22Rv1 (cell line): ENCODE measurements at regions not wholly inside any gene's neighbourhood (a gene's known extent, or its start where the extent isn't known, plus 50 kb on each side); places are given as distances from the start of the nearest gene placed in this dataset.

Source experiments
- H3K27ac ChIP-seq: fragments of 450-650 bp; 2 replicates; pipeline ENCODE4 v1.5.1; 2017
- ZFX ChIP-seq: fragments of 450-650 bp; IDR thresholded peaks from 2 replicates; pipeline ENCODE4 v1.6.1; 2017; ENCODE audit warnings: antibody characterized with exemption, borderline replicate concordance
- TF ChIP-seq, protein P1 (sequence below): fragments of 450-650 bp; IDR thresholded peaks from 2 replicates; pipeline ENCODE4 v1.5.1; 2017; ENCODE audit warnings: mild to moderate bottlenecking

DNA sequence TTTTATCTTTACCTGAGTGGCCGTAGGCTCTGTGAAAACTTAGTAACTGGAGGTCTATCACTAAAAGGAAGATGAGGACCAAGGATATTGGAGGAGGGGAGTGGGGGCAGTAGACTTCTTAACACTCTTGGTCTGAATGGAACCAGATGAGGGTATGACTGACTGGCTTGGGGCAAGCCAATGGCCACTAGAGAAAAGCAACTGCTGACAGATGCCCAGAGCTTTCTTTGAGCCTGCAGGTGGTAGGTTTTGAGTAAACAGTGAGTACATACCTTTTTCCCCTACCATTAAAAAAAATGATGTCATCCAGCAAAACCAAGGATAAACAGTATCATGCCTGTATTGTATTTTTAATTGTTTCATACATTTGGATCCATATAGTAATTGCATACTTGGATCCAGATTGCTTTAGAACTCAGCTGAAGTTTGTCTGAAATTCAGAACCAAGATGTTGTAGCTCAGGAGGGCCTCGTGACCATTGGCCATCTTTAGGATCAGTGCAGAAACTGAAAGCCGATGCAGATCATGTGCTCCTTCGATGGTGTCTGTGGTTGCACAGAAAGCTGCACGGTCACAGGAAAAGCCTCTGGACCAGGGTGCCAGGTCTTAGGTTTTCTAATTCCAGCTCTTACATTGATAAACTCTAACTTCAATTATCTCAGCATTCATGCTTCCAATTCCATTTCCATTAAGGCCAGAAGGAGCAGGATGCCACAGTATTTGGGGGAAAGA is 131.0 kb downstream of the PDGFRA start:
- H3K27ac ChIP-seq, result no peak overlapping the region
- TF ChIP-seq, protein P1, sequence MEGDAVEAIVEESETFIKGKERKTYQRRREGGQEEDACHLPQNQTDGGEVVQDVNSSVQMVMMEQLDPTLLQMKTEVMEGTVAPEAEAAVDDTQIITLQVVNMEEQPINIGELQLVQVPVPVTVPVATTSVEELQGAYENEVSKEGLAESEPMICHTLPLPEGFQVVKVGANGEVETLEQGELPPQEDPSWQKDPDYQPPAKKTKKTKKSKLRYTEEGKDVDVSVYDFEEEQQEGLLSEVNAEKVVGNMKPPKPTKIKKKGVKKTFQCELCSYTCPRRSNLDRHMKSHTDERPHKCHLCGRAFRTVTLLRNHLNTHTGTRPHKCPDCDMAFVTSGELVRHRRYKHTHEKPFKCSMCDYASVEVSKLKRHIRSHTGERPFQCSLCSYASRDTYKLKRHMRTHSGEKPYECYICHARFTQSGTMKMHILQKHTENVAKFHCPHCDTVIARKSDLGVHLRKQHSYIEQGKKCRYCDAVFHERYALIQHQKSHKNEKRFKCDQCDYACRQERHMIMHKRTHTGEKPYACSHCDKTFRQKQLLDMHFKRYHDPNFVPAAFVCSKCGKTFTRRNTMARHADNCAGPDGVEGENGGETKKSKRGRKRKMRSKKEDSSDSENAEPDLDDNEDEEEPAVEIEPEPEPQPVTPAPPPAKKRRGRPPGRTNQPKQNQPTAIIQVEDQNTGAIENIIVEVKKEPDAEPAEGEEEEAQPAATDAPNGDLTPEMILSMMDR, result no peak
- no peak for TF ChIP-seq ZFX

DNA sequence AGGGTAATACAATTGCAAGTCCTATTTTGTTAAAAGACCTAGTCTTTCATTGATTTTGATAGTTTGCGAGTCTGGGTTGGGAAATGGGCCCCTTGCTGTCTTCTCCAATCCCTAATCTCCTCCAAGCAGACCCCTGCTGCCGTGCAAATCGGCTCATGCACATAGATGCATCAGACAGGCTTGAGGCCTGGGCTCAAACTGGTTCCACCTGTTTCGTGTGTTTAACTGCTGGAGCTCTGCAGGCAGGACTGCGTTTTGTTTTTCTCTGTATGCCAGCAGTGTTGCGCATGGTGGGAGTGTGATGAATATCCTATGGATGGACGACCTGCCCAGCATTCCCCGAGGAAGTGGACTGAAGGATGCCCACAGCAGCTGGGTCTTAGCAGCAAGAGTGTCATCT is 133.9 kb downstream of the PDGFRA start:
- TF ChIP-seq ZFX, result no peak
- TF ChIP-seq, protein P1, result no peak
- no peak overlapping the region for H3K27ac ChIP-seq

DNA sequence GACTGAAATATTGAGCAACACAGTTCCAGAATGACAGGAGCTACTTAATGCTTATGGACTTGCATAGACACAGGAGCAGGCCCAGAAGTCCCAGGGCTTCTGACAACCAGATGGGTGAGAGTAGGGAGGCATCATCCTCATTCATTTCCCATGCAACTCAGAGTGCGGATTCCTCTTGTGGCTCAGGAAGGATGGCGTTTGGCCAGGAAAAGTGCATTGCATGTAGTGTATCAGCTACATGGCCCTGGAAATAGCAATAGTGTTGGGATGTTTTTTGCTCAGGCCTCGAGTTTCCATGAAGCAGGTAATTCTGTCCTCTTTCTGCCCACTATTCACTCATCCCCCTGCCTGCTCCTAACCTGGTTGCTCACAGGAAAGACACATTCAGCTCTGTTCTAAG is 136.6 kb downstream of the PDGFRA start:
- H3K27ac ChIP-seq, result no peak overlapping the region
- TF ChIP-seq, protein P1, result no peak
- no peak for TF ChIP-seq ZFX

DNA sequence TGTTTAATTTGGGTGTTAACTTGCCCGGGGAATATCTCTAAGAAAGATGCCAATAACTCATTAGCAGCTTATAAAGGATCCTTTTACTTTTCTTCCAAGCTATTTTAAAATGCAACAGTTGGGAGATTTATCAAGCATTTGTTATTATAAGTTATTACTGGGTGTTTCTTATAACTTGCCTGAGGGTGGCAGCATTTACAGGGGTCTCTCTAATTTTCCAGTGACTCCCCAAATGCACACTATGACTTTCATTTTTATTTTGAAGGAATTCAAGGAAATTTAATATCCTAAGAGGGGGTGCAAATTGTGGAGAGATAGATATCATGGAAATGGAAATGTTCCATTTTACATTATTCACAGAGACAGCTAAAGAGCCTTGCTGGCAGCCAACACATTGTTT is 138.0 kb downstream of the PDGFRA start:
- TF ChIP-seq, protein P1, result no peak
- TF ChIP-seq ZFX, result no peak
- H3K27ac ChIP-seq, result no peak overlapping the region

DNA sequence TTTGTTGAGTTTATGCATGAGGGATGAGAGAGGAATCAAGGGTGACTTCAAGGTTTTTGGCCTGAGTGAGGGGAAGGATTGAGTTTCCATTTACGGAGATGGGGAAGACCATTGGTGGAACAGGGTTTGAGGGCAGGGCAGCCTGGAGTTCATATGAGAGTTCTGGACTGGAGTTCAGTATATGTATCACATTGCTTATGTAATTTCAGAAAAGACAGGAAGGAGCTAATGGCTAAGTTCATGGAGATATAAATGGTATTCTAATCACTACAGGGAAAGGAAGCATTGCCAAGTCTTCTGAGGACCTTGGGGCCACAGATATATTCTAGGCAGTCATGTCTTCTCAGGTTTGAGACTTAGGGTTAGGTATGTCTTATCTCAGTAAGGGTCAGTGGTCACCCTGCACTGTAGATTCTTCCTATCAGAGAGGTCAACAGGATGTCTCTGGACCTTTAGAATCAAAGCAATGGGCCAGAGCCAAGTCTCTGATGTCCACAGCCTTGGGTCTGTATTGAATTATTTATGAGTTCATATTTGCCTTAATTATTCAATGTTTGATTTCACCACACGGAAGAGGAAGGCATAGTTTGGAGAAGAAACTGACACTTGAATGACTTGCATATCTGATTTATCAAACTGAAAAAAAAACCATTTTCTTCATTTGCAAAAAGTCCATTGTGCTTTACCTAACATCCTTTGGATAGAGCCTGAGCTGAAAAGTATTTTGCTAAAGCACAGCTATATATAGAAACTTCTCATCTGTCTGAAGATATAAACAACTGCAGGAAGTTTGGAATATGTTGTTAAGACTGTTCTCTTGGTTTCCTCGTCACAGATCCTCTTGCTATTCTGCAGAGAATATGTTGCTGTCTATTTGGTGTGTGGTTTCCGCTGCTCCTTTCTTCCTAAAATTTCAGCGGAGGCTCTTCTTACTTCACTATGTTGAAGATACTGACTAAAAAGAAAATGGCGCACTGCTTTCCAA is 139.5 kb downstream of the PDGFRA start:
- H3K27ac ChIP-seq, result no peak overlapping the region
- TF ChIP-seq, protein P1, result no peak
- TF ChIP-seq ZFX, result no peak

DNA sequence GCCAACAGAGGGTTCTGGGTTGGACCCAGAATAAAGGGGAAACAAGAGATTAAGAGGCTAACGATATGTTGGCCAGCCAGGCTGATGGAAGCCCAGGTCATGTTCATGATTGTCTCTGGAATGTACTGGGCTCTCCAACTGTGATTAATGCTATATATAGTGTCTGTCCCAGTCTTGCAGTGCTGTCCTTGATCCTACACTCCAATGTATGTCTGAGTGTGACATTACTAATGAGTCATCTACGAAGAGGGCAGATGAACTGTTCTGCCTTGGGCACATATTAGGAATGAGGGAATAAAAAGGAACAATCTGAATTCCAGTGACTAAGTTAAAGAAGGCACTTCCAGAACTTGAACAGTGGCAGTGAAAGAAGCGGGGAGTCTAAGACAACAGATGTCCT is 142.1 kb downstream of the PDGFRA start:
- TF ChIP-seq, protein P1, result no peak
- no peak for TF ChIP-seq ZFX
- H3K27ac ChIP-seq, result no peak overlapping the region

DNA sequence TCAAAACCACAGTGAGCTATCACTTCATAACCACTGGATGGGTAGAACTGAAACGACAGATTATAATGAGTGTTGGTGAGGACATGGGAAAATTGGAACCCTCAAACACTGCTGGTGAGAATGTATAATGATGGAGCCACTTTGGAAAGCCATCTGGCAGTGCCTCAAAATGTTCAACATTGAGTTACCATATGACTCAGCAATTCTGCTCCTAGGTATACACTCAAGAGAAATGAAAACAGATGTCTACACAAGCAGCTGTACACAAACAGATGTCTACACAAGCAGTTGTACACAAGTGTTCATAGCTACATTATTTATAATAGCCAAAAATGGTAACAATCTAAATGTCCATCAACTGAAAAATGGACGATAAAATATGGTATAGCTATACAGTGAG is 143.9 kb downstream of the PDGFRA start:
- no peak for TF ChIP-seq ZFX
- TF ChIP-seq, protein P1, result no peak

More for the DNA sequence above, 143.9 kb downstream of the PDGFRA start:
- H3K27ac ChIP-seq, result no peak overlapping the region
